GM10248 (cell line): ENCODE measurements at regions not wholly inside any gene's neighbourhood (a gene's known extent, or its start where the extent isn't known, plus 50 kb on each side); places are given as distances from the start of the nearest gene placed in this dataset.

Experiments
- CTCF ChIA-PET: fragments of 300-600 bp; sonication (Branson Sonifier 250); formaldehyde crosslinking; extraction: SDS; loops from one replicate; lab custom pipeline; 2021; ENCODE audit warnings: antibody characterized with exemption; lab: Yijun Ruan, JAX
- POLR2A ChIA-PET: fragments of 350-650 bp; sonication (Branson Sonifier 250); formaldehyde crosslinking; extraction: SDS; loops from one replicate; lab custom pipeline; 2020; ENCODE audit warnings: antibody characterized with exemption; lab: Yijun Ruan, JAX
- DNase-seq: peaks from one replicate; pipeline ENCODE4 v3.0.0; 2012; ENCODE audit errors: extremely low spot score
- CTCF ChIP-seq: IDR thresholded peaks from 2 replicates; pipeline ENCODE4 v1.5.1; 2012; ENCODE audit warnings: mild to moderate bottlenecking, low read depth; ENCODE audit errors: extremely low read depth, missing control alignments, control extremely low read depth

- POLR2A ChIA-PET = no interaction called here
- TF ChIP-seq CTCF = no peak
- CTCF ChIA-PET = no interaction called here
- no peak for DNase-seq
Measured at GRCh38 chrX:33324099-33324498, 112.8 kb upstream of the DMD start.

GRCh38 chrX:33307911-33308354 lies 96.6 kb upstream of the DMD start:
- no peak for DNase-seq
- ChIA-PET CTCF (interaction anchor here (1.2 kb wide), 1 partner anchor 27 kb away, joined by 3 read pairs; no protein-coding TSS in a partner anchor), POLR2A (no interaction called here)
- TF ChIP-seq CTCF = no peak

- no peak for DNase-seq
- POLR2A ChIA-PET = no interaction called here
- CTCF ChIA-PET = no interaction called here
- no peak for TF ChIP-seq CTCF
Measured at GRCh38 chrX:33298622-33299021, 87.3 kb upstream of the DMD start.

GRCh38 chrX:33285550-33285949 lies 74.2 kb upstream of the DMD start:
- POLR2A ChIA-PET = no interaction called here
- CTCF ChIA-PET = no interaction called here
- no peak for TF ChIP-seq CTCF
- DNase-seq = no peak

- POLR2A ChIA-PET = no interaction called here
- CTCF ChIA-PET = no interaction called here
- no peak for DNase-seq
- no peak for TF ChIP-seq CTCF
Measured at GRCh38 chrX:33277046-33277445, 65.7 kb upstream of the DMD start.

GRCh38 chrX:33273535-33273934 lies 62.2 kb upstream of the DMD start:
- DNase-seq = no peak
- no peak for TF ChIP-seq CTCF
- CTCF ChIA-PET = no interaction called here
- POLR2A ChIA-PET = no interaction called here

- DNase-seq = no peak
- no peak for TF ChIP-seq CTCF
- POLR2A ChIA-PET = no interaction called here
- CTCF ChIA-PET = no interaction called here
Measured at GRCh38 chrX:33272986-33273385, 61.6 kb upstream of the DMD start.
